Neural cell (in vitro differentiated cells): ENCODE measurements at regions not wholly inside any gene's neighbourhood (a gene's known extent, or its start where the extent isn't known, plus 50 kb on each side); places are given as distances from the start of the nearest gene placed in this dataset.

Experiments used
- H2AFZ ChIP-seq: fragments of 200-600, 300-800 bp; sonication (generic), shearing (Covaris generic); 2 replicates; pipeline ENCODE4 v1.6.0; 2014; ENCODE audit warnings: low read depth, mild to moderate bottlenecking, antibody characterized with exemption, low read length, moderate library complexity
- H3F3A ChIP-seq: fragments of 200-600 bp; shearing (Covaris generic); 2 replicates; pipeline ENCODE4 v1.6.1; 2016; ENCODE audit warnings: mild to moderate bottlenecking, moderate library complexity, mixed read lengths, antibody characterized with exemption, low read length; ENCODE audit not compliant: insufficient read depth, poor library complexity, severe bottlenecking
- H3K27ac ChIP-seq: fragments of 200-600, 300-800 bp; sonication (generic), shearing (Covaris generic); 2 replicates; pipeline ENCODE4 v1.5.1; 2014; ENCODE audit warnings: mild to moderate bottlenecking, low read length, moderate library complexity
- H3K27me3 ChIP-seq: fragments of 300-800, 200-600 bp; sonication (generic), shearing (Covaris generic); 2 replicates; pipeline ENCODE4 v1.6.0; 2014; ENCODE audit warnings: mild to moderate bottlenecking, low read depth, low read length, moderate library complexity; ENCODE audit not compliant: insufficient read depth
- H3K36me3 ChIP-seq: fragments of 300-800, 200-600 bp; sonication (generic), shearing (Covaris generic); 2 replicates; pipeline ENCODE4 v1.5.1; 2014; ENCODE audit warnings: mild to moderate bottlenecking, antibody characterized with exemption, low read length, moderate library complexity; ENCODE audit not compliant: insufficient read depth
- H3K4me2 ChIP-seq: fragments of 300-800, 200-600 bp; sonication (generic), shearing (Covaris generic); 2 replicates; pipeline ENCODE4 v1.6.0; 2014; ENCODE audit warnings: mild to moderate bottlenecking, low read length
- H3K4me3 ChIP-seq: fragments of 300-800, 200-600 bp; sonication (generic), shearing (Covaris generic); 2 replicates; pipeline ENCODE4 v1.5.1; 2014; ENCODE audit warnings: mild to moderate bottlenecking, low read length, moderate library complexity
- H3K79me2 ChIP-seq: fragments of 200-600 bp; shearing (Covaris generic); replicated peaks from 2 replicates; pipeline ENCODE4 v1.6.0; 2014; ENCODE audit warnings: mild to moderate bottlenecking, low read length, moderate library complexity; ENCODE audit not compliant: insufficient read depth
- H3K9ac ChIP-seq: fragments of 300-800, 200-600 bp; sonication (generic), shearing (Covaris generic); 2 replicates; pipeline ENCODE4 v1.6.1; 2016; ENCODE audit warnings: mild to moderate bottlenecking, low read length, mixed read lengths
- H3K9me2 ChIP-seq: fragments of 200-600 bp; shearing (Covaris generic); 2 replicates; pipeline ENCODE4 v1.6.1; 2016; ENCODE audit warnings: mild to moderate bottlenecking, low read length, mixed read lengths; ENCODE audit not compliant: insufficient read depth
- H3K9me3 ChIP-seq: fragments of 200-600, 300-800 bp; sonication (generic), shearing (Covaris generic); 2 replicates; pipeline ENCODE4 v1.6.1; 2016; ENCODE audit warnings: mild to moderate bottlenecking, mixed run types, low read length, moderate library complexity, mixed read lengths
- H4K20me1 ChIP-seq: fragments of 200-600 bp; shearing (Covaris generic); 2 replicates; pipeline ENCODE4 v1.6.1; 2016; ENCODE audit warnings: mild to moderate bottlenecking, mixed run types; ENCODE audit not compliant: insufficient read depth
- CTCF ChIP-seq: fragments of 450-650 bp; IDR thresholded peaks from 2 replicates; pipeline ENCODE4 v1.5.1; 2014; ENCODE audit warnings: antibody characterized with exemption, mild to moderate bottlenecking, moderate library complexity; ENCODE audit not compliant: poor library complexity, severe bottlenecking
- EP300 ChIP-seq: fragments of 450-650 bp; conservative IDR thresholded peaks from 2 replicates; pipeline ENCODE4 v1.6.1; 2014; ENCODE audit warnings: antibody characterized with exemption, mild to moderate bottlenecking, moderate library complexity; ENCODE audit not compliant: poor library complexity, severe bottlenecking
- EZH2 ChIP-seq: fragments of 200-600, 300-800 bp; shearing (Covaris generic), sonication (generic); IDR thresholded peaks from 2 replicates; pipeline ENCODE4 v1.6.1; 2014; ENCODE audit warnings: antibody characterized with exemption, low read length, borderline replicate concordance, mild to moderate bottlenecking; ENCODE audit not compliant: insufficient read depth, poor library complexity, severe bottlenecking
- MXI1 ChIP-seq: fragments of 450-650 bp; conservative IDR thresholded peaks from 2 replicates; pipeline ENCODE4 v1.6.1; 2014; ENCODE audit warnings: antibody characterized with exemption, mild to moderate bottlenecking; ENCODE audit not compliant: poor library complexity, severe bottlenecking
- POLR2AphosphoS5 ChIP-seq: IDR thresholded peaks from 2 replicates; pipeline ENCODE4 v1.6.1; 2012
- RAD21 ChIP-seq: fragments of 450-650 bp; conservative IDR thresholded peaks from 2 replicates; pipeline ENCODE4 v1.6.1; 2014; ENCODE audit warnings: antibody characterized with exemption, mild to moderate bottlenecking, moderate library complexity
- REST ChIP-seq: IDR thresholded peaks from 2 replicates; pipeline ENCODE4 v1.6.1; 2012; ENCODE audit warnings: borderline replicate concordance
- SMC3 ChIP-seq: fragments of 450-650 bp; conservative IDR thresholded peaks from 2 replicates; pipeline ENCODE4 v1.6.1; 2014; ENCODE audit warnings: antibody characterized with exemption, mild to moderate bottlenecking, moderate library complexity; ENCODE audit not compliant: poor library complexity
- TAF1 ChIP-seq: IDR thresholded peaks from 2 replicates; pipeline ENCODE4 v1.6.1; 2012; ENCODE audit warnings: low read depth

GRCh38 chr20:40054311-40054710 lies 634.7 kb downstream of the MAFB start:
- H3K9ac ChIP-seq: no peak overlapping the region
- no peaks in the 10 kb centered on the region for H3K9me3 ChIP-seq
- H3K4me3 ChIP-seq: no peak overlapping the region
- no peaks in the 10 kb centered on the region for H3K9me2 ChIP-seq
- no peaks in the 10 kb centered on the region for H3K79me2 ChIP-seq
- TF ChIP-seq SMC3 (no peak), EZH2 (no peak), POLR2AphosphoS5 (no peak), MXI1 (no peak), CTCF (no peak), REST (no peak), RAD21 (no peak), TAF1 (no peak), EP300 (no peak)
- no peaks in the 10 kb centered on the region for H3F3A ChIP-seq
- no peak overlapping the region for H3K27ac ChIP-seq
- no peaks in the 10 kb centered on the region for H3K36me3 ChIP-seq
- H3K27me3 ChIP-seq: peaks cover 4% of the 10 kb centered on the region
- H2AFZ ChIP-seq: no peak overlapping the region
- no peaks in the 10 kb centered on the region for H4K20me1 ChIP-seq
- no peak overlapping the region for H3K4me2 ChIP-seq

DNA sequence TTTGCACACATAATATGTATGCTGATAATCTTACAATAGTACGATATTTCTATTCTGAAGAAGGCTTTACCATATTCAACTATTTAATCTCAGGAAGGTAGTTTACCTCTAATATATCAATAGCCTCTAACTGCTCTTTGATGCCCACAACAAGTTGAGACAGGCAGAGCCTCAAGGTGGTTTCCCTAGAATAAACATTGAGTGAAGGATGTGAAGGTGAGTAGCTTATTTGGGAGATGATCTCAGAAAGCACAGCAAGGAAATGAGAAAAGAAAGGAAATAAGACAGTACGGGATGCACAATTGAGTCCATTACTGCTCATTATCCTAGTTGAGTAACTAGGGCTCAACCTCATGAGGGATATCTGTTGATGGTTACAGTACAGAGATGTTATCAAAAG lies 638.4 kb downstream of the MAFB start:
- TF ChIP-seq SMC3 (no peak), REST (no peak), EP300 (no peak), CTCF (no peak), TAF1 (no peak), EZH2 (no peak), RAD21 (no peak), POLR2AphosphoS5 (no peak), MXI1 (no peak)
- Histone ChIP-seq H3K9me3 (no peaks in the 10 kb centered on the region), H3F3A (no peaks in the 10 kb centered on the region), H3K27ac (no peak overlapping the region), H3K79me2 (no peaks in the 10 kb centered on the region), H3K9me2 (no peaks in the 10 kb centered on the region), H3K27me3 (no peaks in the 10 kb centered on the region), H3K36me3 (no peaks in the 10 kb centered on the region), H4K20me1 (no peaks in the 10 kb centered on the region), H3K4me2 (no peak overlapping the region), H2AFZ (no peak overlapping the region), H3K4me3 (no peak overlapping the region), H3K9ac (no peak overlapping the region)
